ENCODE measurements at regions not wholly inside any gene's neighbourhood (a gene's known extent, or its start where the extent isn't known, plus 50 kb on each side); places are given as distances from the start of the nearest gene placed in this dataset.

GRCh38 chr11:113581713-113582112 lies 106.5 kb upstream of the DRD2 start:
- no peak for TF ChIP-seq CTCF (IDR thresholded peaks at IDR 0.05)
- Histone ChIP-seq H3K4me1 (no peaks in the 10 kb centered on the region), H3K9me3 (no peaks in the 10 kb centered on the region), H3K27ac (no peak overlapping the region), H3K27me3 (no peaks in the 10 kb centered on the region), H3K4me3 (no peak overlapping the region), H3K36me3 (no peaks in the 10 kb centered on the region)
- DNase-seq (ENCODE audit: low spot score), result no peak

GRCh38 chr11:113579292-113579940 lies 104.2 kb upstream of the DRD2 start:
- H3K4me1 ChIP-seq, result no peaks in the 10 kb centered on the region
- no peak overlapping the region for H3K4me3 ChIP-seq
- H3K27me3 ChIP-seq, result no peaks in the 10 kb centered on the region
- TF ChIP-seq CTCF (IDR thresholded peaks at IDR 0.05), result no peak
- no peaks in the 10 kb centered on the region for H3K36me3 ChIP-seq
- no peaks in the 10 kb centered on the region for H3K9me3 ChIP-seq
- H3K27ac ChIP-seq, result no peak overlapping the region
- DNase-seq (ENCODE audit: low spot score), result no peak

- TF ChIP-seq CTCF (IDR thresholded peaks at IDR 0.05), result no peak
- Histone ChIP-seq H3K27ac (no peak overlapping the region), H3K27me3 (no peaks in the 10 kb centered on the region), H3K4me3 (no peak overlapping the region), H3K9me3 (no peaks in the 10 kb centered on the region), H3K36me3 (no peaks in the 10 kb centered on the region), H3K4me1 (no peaks in the 10 kb centered on the region)
- DNase-seq (ENCODE audit: low spot score), result no peak
These were observed 103.6 kb upstream of the DRD2 start for GRCh38 chr11:113578715-113579250.

- Histone ChIP-seq H3K9me3 (no peaks in the 10 kb centered on the region), H3K27me3 (no peaks in the 10 kb centered on the region), H3K4me3 (no peak overlapping the region), H3K4me1 (no peaks in the 10 kb centered on the region), H3K36me3 (no peaks in the 10 kb centered on the region), H3K27ac (no peak overlapping the region)
- TF ChIP-seq CTCF (IDR thresholded peaks at IDR 0.05), result no peak
- DNase-seq (ENCODE audit: low spot score), result no peak
These were observed 102.8 kb upstream of the DRD2 start for GRCh38 chr11:113578033-113578380.

- Histone ChIP-seq H3K36me3 (no peaks in the 10 kb centered on the region), H3K27me3 (no peaks in the 10 kb centered on the region), H3K4me1 (no peaks in the 10 kb centered on the region), H3K4me3 (no peak overlapping the region), H3K9me3 (no peaks in the 10 kb centered on the region), H3K27ac (no peak overlapping the region)
- TF ChIP-seq CTCF (IDR thresholded peaks at IDR 0.05), result no peak
- no peak for DNase-seq (ENCODE audit: low spot score)
These were observed 102.3 kb upstream of the DRD2 start for GRCh38 chr11:113577356-113578032.

Measured in right atrium auricular region (tissue), 2 donors.